Activated T-cell treated with anti-CD3 and anti-CD28 coated beads for 24 hours (primary cell): ENCODE measurements at regions not wholly inside any gene's neighbourhood (a gene's known extent, or its start where the extent isn't known, plus 50 kb on each side); places are given as distances from the start of the nearest gene placed in this dataset.

ENCODE experiments used
- DNase-seq: peaks from one replicate; pipeline ENCODE4 v3.0.0-alpha.2; 2020; ENCODE audit warnings: low read depth

DNA sequence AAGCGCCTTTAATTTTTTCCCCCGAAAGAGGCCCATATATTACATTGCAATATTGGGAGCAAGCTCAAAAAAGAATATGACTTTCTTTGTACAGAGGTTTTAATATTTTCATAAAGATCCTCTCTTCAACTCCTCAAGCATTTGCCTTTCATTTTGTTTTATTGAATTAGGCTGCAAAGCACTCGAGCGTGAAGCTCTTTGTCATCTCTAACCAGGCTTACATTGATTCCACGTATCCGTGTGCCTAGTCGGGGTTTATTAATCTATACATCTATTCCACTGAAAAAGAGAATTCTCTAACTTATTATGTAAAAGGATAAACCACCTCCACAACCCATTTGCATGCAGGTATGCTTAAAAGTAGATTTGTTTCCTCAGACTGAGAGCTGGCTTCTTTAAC, 234.8 kb upstream of the TMPO start:
- no peak for DNase-seq

DNA sequence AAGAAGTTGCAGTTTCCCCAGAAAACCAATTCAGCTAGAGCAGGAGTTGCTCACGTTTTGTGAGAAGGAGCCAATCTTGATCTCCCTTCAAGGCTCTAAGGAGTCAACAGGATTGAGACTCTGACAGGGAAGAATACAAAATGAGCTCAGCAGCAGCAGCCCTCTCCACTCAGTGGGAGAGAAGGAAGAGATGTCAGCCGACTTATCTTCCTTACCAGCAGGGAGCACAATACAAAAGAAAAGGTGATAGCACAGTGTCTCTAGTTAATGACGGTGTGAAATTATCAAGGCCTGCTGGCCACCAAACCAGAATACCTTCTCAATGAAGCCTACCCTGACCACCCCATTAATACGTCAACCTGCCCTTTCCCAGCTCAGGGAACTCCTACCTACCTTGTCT, 223.6 kb upstream of the TMPO start:
- no peak for DNase-seq

DNA sequence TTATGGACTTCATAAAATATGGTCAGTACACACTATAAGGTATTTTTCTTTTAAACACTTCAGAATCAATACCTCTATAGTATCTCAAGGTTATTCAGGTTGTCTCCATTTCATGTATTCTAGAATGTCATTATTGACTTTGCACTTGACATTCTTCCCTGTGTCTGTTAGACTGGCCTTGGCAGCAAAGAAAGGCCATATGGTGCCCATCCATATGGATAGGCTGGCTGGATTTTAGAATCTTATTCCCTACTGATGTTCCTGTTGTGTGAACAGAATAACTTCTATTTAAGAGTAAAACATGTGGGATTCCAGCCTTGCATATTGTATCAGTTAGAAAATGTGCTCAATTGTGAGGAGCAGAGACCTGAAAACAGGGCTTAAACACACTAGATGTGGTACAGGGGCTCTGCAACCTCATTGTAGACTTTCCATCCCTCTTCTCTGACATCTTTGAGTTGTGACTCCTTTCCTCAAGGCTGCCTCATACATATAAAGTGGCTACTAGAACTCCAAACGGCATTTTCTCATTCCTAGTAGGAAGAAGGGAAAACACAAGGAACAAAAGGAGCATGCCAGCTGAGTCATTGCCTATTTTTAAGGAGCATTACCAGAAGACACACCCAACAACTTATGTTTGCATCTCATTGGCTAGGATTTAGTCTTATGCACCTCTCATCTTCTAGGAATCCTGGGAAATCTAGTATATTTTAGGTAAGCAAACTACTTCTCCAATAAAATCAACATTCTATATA, 221.2 kb upstream of the TMPO start:
- DNase-seq, result no peak

DNA sequence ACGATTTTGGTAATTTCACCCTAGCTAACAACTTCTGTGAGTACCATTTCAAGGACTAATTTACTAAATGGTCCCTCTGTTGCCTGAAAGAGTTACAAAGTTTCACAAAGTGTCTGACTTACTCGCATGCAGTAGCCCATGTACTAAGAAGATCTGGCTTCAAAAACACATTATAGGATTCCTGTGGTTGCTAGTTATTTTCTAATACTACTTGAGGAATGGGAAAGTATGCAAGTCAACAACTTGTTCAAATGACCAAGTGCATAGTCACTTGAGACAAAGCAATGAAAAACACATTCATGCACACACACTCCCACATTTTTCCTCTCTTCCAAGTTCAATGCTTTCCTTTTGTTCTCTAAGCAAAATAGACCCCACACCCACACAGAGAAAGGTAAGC, 219.7 kb upstream of the TMPO start:
- no peak for DNase-seq

DNA sequence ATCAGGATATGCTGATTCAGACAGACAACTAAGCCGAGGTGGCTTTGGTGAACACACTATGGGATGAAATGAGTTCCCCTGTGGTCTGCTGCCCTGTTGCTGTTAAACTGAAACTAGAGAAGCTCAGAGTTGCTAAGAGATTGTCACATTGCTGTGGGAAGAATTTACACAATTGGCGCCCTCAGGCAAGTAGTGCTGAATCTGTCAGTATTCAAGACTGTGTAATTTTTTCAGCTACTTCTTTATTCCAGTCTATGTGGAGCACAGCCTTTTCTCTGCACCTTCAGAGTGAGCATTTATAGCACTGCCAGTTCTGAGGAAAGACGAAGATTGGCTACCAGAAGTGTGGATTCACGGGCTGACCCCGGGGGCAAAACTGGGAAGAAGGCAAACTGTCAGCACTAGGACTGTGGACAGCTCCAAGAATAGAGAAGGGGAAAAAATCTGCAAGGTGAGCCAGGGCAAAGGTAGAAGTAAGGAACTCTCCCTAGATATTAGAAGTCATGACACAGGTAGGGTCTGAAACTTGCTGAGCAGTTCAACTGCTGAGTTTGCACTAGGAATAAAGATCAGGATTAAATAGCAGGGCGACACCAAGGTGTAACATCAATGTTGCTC, 218.8 kb upstream of the TMPO start:
- DNase-seq, result no peak

DNA sequence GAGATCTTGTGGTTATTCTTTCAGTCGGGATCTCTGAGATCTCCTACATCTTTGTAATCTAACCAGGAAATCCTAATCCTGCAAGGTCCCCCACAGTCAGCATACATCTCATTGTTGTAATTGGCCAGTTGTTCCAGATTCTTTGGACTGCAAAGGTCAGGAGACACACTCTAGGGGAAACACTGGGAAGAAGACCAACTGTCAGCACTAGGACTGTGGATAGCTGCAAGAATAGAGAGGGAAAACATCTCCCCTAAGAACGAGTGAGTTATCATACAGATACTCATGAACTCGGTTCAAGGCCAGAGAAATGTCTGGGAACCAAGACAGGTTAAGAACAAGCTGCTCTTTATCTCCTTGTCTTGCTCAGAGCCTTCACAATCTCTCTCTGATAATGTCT, 217.9 kb upstream of the TMPO start:
- no peak for DNase-seq

DNA sequence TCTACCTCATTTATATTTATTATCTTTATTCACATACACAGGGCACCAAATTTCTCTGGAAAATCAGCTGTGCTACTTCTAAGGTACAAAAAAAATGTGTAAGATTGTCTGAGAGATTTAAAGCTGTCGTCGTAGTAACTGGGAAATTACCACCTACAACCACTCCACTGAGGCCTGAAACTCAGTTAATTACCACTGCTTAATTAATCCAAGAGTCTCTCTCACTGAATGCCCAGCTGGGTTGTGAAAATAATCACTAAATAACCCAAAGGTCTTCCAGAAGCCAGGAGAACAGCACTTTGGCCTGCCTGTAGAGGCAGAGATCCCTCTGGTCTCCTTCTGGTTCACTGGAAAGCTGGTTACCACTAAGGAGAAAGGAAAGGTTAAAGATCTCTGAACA, 207.2 kb upstream of the TMPO start:
- no peak for DNase-seq

DNA sequence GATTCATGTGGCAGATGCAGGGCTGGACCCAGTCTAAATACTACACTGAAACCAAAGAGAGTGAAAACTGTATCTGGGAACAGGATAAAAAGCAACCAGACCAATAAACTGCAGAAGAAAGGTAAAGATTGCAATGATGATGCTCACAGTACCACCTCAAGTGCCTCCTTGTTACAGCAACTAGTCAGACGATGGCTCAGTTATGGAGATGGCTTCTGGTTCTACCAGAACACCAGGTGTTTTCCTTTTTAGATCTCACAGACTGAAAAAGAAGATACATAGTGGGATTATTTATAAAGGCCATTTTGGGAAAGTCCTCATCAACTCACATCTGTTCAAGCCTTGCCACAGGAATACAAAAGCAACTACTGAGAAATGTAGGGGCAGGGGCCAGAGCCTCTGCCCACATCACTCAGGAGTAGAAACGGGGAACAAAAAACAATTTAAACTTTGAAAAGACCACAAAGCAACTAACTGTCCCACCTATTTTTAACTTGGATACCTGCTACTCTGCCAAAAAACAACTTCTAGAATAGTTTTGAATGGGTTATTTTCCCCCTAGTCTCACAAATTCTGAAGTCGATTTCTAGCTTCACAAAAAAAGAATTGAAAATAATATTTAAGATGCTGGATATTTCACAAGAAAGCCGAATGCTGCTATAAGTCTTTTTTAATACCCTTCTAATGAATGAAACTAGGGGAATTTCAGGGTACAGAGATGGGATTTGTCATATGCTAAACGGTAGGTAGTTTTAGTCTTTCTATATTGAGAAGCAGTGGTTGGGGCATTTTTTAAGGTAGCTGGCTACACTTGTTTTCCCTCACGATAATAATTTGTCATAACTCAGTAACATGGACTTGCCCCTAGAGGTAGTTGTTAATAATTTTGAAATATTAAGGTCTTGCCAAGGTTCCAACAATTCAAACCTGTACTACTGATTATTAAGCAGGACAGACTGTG, 197.2 kb upstream of the TMPO start:
- DNase-seq, result no peak

DNA sequence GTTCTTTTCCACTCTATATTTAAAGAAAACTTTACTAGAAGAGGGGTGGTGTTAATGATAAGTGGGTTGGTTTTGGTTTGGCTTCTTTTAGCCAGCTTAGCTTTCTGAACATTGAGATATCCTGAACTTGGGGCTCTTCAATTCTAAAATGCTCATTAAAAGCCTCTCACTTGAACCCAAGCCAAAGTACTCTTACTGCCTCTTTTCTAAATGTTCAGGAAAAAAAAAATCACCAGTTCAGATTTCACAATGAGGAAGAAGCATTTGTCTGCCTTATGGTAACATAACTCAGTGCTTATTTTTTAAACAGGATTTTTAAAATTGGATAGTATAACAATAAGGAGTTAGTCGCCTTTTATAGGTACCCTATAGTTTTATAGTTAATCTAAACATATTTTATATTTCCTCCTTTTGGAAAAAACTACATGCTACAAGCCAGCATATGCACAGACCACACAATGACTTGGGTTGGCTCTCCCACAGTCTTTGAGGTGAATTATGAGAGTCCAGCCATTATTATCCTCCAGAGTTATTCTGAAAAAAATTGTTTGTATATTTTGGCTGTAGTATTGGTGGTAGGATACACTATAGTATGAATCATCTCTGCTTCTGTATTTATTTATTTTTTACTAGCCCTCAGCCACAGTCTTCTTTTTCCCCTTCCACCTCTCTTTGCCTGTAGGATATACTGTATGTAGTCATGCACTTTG, 195.5 kb upstream of the TMPO start:
- DNase-seq, result no peak

DNA sequence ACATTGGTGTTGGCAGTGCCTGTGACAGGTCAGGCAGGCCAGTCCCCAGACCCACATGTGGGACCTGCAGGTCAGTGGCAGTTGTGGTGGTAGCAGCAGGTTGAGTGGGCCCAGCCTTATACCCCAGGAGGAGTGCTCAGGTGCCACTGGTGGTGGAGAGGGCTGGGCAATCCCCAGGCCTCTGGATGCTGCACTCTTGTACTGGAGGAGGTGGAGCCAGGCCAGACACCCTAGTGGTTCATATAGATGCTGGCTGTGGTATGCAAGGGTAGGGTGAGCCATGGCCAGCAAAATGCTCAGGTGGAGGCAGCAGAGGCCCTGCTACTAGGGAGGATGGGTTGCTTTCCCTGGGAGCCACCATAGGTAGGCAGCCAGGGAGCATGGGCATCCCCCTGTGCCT, 190.4 kb upstream of the TMPO start:
- no peak for DNase-seq

DNA sequence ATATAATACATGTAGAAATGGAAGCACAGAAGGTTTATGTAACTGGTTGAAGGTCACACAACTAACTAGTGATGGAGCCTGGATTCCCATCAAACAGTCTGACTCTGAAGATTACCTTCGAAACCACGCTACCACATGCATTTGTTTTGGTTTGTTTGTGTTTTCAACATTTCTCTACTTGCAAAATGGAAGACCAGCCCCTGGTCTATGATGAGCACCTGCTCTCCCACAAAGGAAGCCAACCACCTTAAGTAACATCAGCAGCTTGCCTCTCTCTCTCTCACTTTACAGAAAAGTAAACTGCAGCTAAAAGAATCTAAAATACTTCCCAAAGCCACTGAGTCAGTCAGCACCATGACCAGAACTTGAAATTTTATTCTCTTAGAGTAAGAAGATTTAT, 186.9 kb upstream of the TMPO start:
- DNase-seq, result no peak

DNA sequence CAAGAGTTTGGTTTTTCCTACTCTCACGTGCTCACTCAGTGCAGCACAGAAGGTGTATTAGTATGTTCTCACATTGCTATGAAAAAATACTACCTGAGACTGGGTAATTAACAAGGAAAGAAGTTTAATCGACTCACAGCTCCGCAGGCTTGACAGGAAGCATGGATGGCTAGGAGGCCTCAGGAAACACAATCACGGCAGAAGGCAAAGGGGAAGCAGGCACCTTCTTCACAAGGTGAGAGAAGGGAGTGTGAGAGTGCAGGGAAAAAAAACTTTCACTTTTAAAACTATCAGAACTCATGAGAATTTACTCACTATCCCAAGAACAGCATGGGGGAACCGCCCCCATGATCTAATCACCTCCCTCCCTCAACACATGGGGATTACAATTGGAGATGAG, 185.8 kb upstream of the TMPO start:
- no peak for DNase-seq

DNA sequence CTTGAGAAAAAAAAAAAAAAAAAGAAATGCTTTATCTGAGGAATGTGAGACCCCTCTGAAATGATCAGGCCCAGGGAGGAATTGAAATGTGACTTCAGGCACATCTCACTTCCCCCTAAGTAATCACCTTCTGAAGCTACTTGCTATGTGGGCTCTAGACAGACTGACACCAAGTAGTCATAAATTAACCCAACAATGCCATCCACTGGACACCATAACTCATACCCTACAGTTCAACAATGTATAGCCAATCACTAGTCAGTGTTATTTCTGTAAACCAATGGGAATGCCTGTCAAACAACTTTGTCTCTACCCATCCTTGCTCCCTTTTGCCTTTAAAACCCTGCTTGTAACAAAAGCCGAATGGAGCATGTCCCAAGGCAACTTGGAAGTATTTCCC, 182.7 kb upstream of the TMPO start:
- no peak for DNase-seq

DNA sequence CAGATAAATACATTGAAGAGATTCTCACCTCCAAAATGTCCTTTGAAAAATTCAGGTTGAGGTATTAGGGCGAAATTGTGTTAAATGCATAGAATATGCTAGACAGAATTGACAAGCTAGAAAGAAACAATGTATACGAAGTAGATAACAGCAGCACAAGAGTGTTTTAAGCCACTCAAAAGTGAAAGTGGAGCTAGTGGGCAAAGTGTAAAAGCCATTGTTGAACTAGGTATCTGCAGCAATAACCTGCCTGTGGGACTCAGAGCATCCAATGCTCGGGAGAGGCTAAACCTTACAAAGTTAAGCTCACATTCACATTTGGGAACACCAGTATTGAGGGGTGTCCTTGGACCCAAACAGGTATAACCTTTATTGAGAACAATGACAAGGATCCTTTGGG, 180.6 kb upstream of the TMPO start:
- DNase-seq, result no peak

DNA sequence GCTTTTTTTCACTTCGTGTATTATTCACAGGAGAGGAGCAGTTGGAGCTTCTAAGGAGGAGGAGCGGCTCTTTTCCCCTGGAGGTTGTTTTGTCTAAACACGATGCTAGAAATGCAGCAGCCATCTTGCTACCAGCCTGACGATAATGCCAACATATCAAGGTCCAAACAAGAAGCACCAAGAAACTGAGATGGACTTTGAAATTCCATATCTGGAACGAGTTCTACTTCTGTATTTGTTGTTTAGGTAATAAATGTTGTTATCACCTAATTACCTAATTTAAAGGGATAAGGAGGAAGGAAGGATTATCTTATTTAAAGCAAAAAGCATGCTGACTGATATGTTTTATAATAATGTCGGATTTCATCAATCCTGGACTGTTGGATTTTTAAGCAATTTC, 174.4 kb upstream of the TMPO start:
- no peak for DNase-seq

DNA sequence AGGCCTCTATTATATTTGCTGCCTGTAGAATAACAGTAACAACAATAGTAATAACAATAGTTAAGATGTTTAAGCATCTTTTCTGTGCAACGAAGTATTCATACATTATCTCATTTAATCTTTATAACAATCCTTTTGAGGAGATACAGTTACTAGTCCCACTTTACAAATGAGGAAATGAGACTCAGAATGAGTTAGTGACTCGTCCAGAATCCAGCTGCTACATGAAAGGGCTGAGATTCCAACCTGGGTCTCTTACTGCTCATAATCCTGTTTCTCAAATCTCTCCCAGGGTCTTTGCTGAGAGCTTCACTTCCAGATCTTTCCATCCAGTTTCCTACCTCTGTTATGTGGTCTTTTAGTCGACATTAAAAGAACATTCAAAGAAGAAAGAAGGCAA, 173.7 kb upstream of the TMPO start:
- DNase-seq, result no peak

DNA sequence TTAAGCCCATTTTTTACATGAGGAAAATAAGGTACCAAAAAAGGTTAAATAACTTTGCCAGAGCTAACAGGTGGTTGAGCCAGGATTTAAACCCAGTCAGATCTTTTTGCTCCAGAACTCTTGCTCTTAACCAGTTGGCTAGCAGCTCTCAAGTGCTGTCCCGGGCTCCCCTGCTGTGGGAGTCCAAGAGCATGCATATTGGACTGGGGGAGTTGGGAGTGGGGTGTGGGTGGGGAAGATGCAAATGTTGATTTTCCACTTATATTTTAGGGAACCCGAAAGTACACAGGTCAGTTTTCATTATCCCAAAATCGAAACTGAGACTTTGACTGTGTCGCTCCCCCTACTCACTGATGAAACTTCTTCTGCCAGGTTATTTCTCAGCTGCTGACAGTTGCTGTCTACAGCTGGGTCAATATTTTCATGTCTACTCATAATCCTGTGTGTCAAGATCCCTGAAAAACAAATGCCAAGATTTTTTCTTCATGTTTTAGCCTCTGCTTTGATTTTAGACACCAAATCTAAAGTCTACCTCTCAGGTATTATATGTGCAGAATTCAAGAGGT, 172.3 kb upstream of the TMPO start:
- DNase-seq, result no peak

DNA sequence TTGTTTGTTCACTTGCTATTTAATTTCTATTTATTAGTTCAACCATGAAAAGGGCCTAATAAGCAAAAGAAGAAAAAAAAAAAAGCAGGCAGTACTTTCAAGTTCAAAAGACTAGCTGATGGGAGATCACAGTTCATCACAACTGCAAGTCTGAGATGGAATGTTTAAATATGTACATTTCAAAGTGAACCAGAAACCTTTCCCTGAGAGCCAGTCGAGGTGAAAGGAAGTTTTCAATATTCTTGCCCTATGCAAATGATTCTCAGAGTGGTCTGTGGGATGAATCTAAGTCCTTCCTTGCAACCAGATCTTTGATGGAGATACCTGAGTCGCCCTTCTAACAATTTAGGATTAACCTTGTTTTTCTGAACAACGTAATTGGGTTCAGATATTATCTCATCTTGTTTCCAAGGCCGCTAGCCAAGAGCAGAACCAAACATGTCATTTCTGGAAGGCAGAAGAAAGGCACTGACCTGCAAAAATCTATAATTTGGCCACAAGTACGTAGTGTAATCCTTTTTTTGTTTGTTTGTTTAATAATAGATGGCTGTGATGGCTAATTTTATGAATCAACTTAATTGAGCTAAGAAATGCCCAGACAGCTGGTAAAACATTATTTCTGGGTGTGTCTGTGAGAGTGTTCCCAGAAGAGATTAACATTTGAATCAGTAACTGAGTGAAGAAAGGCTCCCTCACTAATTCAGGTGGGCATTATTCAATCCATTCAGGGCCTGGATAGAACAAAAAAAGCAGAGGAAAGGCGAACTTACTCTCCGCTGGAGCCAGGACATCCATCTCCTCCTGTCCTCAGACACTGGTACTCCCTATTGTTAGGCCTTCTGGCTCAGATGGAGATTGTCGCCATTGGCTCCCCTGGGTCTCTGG, 171.1 kb upstream of the TMPO start:
- no peak for DNase-seq

DNA sequence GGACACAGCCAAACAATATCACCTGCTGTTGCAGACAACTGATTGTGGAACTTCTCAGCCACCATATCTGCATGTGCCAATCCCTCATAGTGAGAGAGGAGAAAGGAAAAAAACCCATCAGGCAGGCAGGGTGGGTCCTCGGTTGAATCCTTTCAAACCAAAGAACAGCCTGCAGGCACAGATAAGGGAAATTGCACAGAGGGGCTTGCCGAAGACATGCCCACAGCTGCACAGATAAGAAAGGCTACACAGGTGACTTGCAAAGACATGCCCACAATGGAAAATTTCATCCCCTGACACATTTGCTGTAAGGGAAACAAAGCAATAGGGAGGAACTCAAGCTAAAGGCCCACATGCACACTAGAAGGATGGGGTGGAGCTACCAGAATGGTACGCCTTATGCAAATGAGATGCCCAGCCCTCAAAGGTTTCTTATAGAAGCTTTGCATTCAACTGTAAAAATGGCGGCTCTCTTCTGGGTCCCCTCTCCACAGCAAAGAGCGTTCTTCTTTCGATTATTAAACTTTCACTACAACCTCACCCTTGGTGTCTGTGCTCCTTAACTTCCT, 170.0 kb upstream of the TMPO start:
- DNase-seq, result no peak

DNA sequence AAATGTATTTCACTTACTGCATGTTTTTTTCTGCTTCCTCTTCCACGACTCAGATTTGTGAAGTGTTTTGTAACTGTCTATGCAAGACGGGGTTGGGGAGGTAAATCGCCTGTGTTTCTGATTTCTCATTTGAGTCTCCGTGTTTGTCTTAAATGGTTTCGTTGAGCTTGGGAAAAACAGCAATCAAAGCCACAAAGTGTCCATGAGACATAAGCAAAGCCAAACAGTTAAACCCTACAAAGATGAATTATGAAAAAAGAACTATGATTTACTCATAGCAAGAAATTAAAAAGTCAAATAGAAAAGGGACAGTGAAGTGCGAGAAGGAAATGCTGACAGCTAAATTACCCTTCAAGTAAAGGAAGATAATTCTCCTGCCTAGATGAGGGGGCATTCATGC, 164.3 kb upstream of the TMPO start:
- no peak for DNase-seq

DNA sequence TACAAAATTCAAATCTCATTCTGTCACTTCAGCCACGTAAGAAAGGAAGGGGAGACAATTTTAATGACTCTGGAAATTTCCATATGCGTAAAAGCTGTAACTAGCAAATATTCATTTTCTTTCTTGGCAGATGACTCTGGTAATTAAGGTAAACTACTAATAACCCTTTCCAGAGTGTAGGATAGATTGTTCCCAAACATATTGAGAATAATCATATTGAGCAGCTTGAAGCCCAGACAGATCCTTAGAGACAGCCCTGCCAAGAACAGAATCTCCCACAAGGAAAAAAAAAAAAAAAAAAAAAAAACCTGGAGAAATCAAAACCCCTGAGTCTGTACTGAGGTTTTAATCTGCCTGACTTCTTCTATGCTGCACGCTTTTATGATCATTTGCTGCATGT, 163.6 kb upstream of the TMPO start:
- DNase-seq, result no peak
